NCI-H1105 treated with DMSO at 0.1 percent for 48 hours (cell line): ENCODE measurements at regions not wholly inside any gene's neighbourhood (a gene's known extent, or its start where the extent isn't known, plus 50 kb on each side); places are given as distances from the start of the nearest gene placed in this dataset.
"Not testable (repeated sequence)": the region's sequence is repeated elsewhere in the genome, so short reads cannot be mapped to it uniquely, and the experiment has no call there.

Source experiments
- DNase-seq: peaks from one replicate; lab custom pipeline; 2025; lab: John Stamatoyannopoulos, UW

DNA sequence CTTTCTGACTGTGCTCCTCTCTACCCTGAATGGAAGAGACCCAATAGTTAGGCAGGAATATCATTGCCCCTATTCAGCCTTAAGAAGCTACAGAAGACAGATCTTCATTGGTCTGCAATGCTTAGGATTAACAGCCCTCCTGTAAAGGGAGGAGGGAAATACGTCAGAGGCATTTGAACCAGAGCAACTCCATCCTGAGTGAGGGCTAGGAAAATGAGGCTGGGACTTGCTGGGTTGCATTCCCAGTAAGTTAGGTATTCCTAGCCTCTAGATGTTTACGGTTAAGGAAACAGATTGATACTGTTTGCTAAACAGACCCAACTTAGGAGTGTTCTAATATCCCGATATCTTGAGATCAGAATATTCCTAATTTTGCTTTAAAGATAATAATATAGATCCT, 63.5 kb downstream of the PCDH18 start:
- no peak for DNase-seq

DNA sequence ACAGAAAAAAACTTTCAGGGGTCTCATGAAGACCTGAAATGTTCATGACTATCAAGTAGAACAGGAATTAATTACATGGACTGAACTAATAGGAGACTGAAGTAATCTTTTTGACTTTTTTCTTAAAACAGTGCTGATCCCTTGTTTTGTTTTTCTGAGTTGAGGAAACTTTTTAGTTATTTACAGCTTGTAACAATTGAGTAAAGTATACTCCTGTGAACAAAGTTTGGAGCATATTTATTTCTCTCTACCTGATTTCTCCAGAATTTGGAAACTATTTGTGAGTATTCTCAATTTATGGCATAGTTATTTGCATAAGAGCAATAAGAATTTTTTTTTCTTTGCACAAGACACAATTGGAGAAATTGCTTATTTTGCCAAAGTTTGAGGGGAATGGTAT, 64.8 kb downstream of the PCDH18 start:
- no peak for DNase-seq

DNA sequence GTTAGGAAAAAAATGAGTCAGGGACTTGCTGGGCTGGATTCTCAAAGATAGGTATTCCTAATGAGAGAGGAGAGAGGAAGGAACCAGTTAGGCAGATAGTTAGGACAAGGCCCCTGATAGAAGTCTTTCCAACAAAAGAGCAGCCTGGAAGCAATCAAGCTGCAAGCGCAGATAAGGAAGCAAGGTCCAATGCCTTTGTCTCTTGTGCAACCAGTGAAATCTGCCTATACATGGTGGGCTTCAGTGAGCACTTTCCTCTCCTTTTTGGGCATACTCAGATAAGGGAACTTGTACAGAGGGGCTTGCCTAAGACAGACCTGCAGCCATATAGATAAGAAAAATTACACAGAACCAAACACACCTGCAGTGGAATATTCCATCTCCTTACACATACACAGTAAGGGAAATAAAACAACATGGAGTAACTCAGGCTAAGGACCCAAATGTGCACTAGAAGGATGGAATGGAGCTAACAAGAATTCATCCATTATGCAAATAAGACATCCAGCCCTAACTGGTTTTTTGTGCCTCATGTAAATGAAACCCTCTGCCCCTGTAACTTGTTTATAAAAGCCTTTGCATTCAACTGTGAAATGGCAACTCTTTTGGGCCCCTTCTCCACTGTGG, 68.8 kb downstream of the PCDH18 start:
- DNase-seq, result no peak

DNA sequence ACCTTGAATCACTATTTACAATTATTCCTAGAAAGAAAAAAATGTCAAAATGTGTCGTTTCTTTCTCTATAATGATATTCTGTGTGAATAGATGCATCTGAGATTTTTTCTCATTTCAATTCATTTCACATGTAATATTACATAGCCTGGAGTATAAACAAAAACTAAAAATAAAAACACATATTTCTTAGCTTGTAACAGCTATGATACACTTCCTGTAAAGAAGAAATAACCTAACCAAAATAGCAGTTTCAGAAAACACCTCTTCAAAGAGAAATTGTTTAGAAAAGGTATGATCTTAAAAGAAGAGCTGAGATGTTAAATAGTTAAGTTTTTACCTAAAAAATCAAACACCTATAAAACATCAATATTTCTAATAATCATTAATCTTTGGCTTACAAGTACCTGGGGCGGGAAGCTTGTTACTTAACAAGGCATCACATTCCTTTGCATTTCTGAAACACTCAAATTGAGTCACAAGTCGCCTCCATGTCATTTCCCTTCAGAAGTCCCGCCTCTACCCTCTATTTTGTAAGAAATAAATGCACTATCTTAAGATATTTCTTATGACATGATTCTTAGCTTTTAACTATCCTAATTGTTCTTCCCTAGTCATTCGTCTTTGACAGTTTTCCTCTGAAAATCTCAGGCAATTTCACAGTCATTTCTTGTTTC, 76.5 kb downstream of the PCDH18 start:
- DNase-seq, result no peak

DNA sequence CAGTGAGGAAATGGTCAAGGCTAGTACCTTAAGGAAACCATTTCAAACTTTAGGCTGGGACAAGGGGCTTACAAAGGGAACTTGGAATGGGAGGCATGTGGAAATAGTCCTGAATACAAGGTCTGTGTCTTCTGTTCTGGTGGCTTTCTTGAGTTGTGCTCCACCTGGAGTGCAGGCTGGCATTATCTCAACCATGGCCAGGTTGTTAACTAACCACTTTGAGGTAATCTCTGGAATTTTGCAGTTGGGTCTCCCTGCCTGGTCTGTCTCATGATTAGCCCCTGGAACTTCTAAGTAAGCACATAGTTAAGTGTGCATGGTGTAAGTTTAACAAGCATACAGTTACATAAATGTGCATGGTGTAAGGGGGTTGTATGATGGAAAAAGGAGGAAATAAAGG, 77.5 kb downstream of the PCDH18 start:
- no peak for DNase-seq

DNA sequence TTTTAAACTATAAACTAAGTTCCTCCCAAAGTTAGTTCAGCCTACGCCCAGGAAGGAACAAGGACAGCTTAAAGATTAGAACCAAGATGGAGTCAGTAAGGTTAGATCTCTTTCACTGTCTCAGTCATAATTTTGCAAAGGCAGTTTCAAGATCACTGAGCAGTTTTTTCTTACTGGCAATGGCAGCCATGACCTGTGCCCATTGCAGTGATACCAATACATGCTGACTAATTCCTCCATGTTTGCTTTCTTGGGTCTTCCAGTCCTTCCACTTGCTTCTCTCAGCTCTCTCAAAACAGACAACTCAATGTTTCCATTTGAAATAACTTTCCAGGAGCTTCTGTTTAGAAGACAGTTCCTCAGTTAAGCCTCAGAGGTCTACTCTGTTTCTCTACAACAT, 79.5 kb downstream of the PCDH18 start:
- DNase-seq, result no peak

DNA sequence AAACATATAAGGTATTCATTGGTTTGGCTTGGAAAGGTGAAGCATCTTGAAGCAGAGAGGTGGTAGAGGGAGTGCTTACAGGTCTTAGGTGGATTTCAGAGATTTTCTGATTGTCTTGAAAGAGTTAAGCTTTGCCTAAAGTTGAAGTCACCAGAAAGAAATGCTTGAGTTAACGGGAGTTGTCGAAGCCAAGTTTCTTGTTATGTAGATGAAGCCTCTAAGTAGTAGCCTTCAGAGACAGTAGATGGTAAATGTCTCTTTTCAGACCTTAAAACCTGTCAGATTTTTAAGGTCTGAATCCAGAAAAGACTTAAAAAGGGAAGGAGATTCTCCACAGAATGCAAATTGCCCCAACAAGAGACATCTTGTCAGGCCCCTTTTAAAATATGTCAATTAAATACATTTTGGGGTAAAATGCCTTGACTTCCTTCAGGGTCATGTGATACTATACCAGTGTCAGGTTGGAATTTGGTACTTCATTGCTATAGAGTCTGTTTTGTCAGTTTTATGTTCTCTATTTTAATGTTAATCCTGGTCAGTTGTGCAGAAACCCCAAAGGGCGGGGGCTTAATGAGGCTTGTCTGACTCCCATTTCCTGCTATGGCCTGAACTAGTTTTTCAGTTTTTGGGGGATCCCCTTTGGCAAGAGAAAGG, 81.0 kb downstream of the PCDH18 start:
- no peak for DNase-seq

DNA sequence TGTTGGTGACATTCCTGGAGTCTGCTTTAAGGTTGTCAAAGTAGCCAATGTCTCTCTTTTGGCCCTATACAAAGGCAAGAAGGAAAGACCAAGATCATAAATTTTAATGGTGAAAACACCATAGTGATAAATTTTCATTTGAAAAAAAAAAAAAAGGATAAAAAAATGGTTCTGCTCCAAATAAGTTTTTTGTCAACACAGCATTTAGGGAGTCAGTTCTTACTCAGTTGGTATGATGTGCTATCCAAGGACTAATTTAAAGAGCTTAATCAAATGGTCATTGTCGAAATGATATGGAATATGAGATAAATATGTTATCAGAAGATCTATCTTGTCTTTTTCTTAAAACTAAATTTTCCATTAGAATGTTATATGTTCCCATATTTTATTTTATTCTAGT, 83.9 kb downstream of the PCDH18 start:
- no peak for DNase-seq

DNA sequence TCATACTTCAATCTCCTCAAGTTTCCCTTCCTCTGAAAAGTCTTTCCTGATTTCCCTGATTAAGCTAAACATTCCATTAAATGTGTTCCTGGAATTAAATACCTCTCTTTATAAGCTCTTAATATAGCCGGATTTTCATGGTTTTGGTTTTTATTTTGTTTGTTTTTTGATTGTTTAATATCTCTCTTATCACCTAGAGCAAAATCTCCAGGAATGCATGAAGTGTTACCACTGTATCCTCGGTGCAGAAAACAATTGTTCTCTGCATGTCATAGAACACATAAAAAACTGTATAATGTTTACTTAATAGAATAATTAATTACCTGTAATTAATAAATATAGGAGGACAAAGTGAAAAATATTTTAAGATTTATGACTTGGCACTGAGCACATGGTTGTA, 86.2 kb downstream of the PCDH18 start:
- DNase-seq, result no peak

DNA sequence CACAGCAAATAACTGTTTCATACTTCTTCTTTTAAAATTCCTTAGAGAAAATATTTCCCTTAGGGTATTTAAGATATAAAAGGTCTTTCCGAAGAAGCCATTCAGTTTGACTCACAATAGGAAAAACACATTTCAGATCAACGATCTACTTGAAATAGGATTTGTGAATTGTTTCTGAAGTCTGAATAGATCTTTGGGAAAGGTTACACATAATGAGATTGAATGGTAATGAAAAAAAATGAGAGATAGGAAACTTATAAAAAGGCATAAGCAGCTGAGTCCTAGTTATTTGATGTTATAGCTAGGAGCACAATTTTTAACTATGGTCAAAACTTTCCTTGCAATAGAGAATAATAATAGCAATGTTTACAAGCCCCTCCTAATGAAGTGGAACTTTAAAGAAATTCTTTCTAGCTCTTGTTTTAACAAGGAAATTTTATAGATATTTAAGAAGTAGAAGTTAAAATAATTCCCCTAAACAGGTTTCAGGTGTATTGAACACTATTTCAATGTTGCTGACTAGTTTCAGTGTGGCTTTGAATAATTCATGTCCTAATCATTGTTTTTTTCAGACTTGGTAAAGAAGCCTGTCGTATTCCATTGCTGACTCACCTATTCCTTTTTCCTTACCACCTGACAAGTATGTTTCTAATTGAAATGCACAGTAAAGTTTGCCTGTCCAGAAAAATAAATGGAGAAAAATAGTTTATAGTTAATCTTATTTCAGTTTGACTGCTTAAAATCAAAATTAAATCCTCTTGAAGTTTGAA, 89.1 kb downstream of the PCDH18 start:
- no peak for DNase-seq

DNA sequence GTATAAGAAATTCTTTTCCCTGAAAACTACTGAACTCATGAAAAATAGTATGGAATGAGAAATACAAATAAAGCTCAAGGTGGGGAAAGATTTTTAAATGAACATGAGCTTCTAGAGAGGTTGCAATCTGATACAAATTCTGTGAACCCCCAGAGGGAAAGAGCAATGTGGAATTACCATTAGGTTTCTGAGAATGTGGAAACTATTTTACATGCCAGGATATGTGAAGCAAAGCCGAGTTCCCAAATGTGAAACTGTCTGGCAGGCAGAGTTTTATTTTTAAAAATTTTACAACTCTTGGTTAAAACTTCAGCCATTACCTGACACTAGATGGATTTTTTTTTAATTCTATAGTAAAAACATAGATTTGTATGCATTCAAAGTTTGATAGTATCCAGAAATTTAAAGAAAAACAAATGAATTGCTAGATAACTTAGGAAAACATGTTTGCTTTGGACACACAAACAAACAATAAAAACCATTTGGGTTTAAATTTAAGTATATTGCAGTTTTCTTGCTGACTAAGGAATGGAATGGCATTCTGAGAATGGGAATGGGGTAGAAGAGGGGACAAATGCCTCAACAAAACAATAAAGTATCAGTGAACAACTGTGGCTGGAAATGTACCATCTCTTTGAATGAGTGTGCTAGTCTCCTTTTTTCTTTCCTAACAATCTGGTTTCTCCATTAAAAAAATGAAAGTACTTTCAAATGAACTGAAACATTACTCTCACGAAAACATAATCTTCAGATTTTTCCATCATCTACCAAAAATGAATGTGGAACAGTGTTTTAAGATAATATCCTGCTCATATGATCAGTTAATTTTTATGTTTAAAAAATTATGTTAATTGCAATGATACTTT, 99.6 kb downstream of the PCDH18 start:
- no peak for DNase-seq

DNA sequence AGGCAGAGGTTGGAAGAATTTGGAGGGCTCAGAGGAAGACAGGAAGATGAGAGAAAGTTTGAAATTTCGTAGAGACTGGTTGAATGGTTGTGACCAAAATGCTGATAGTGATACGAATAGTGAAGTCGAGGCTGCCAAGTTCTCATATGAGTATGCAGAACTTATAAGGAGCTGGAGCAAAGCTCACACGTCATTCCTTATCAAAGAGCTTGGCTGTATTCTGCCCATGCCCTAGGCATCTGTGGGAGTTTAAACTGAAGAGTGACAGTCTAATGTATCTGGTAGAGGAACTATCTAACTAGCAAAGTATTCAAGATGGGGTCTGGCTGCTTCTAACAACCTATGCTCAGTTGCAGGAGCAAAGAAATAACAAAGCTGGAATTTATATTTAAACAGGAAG, 102.1 kb downstream of the PCDH18 start:
- DNase-seq, result no peak

DNA sequence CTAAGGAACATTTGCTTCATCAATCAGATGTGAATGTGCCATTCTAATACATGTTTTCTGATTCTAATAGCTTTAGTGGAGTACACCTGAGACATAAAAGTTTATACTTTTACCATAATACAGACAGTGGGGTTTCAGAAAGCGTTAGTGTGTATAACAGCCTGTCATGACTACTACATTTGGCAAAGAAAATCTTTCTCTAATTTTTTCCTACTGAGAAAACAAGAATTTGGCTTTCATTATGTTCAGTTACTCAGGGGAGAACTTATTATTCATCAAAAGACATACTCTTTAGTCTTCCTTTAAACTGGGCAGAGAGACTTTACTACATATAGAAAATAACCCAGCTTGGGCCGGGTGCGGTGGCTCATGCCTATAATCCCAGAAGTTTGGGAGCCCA, 104.9 kb downstream of the PCDH18 start:
- no peak for DNase-seq

DNA sequence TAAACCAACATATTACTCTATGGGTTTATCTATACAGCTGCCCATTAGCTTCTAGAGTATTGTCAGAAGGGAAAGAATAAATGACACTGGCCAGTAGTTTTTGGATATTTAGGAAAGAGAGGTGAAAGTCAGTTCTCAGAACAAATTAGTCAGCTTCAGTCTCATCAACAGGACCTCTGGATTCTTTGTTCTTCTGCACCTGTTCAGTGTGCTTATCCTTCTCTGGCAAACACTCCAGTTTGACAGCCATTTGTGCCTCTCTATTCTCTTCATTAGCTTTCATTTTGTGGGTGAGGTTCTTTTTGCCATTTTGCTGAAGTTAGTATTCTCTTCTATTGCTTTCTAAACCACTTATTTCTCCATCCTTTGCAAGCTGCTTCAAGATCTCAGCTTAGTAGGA, 107.0 kb downstream of the PCDH18 start:
- no peak for DNase-seq

DNA sequence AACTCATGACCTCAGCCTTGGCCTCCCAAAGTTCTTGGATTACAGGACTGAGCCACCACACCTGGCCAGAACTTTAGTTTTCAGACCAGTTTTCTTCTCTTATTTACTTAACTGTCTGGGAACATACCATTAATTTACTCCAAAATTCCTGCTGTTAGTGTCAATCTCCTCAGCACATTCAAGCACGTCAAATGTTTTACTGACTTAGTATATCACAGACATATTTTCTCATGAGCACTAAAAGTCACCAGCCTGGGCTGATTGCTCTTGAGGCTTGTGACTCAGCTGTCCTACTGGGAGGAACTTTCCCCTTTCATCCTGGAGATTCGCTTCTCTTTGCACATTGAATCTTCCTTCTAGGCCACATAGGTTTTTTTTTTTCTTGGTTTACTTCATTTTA, 109.6 kb downstream of the PCDH18 start:
- DNase-seq, result no peak

DNA sequence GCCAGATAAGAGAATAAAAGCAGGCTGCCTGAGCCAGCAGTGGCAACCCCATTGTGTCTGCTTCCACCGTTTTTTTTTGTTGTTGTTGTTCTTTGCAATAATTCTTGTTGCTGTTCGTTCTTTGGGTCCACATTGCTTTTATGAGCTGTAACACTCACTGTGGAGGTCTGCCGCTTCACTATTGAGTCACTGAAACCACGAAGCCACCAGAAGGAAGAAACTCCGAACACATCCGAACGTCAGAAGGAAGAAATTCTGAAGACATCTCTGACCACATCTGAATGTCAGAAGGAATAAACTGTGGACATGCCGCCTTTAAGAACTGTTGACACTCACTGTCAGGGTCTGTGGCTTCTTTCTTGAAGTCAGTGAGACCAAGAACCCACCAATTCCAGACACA, 110.5 kb downstream of the PCDH18 start:
- DNase-seq, result no peak

DNA sequence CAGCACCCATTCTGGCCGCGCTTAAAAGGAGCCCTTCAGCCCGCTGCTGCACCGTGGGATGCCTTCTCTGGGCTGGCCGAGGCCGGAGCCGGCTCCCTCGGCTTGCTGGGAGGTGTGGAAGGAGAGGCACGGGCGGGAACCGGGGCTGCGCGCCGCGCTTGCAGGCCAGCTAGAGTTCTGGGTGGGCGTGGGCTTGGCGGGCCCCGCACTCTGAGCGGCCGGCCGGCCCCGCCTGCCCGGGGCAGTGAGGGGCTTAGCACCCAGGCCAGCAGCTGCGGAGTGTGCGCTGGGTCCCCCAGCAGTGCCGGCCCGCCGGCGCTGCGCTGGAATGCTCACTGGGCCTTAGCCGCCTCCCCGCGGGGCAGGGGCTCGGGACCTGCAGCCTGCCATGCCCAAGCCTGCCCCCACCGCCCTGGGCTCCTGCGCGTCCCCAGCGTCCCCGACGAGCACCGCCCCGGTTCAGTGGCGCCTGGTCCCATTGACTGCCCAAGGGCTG, 111.3 kb downstream of the PCDH18 start:
- no peak for DNase-seq

DNA sequence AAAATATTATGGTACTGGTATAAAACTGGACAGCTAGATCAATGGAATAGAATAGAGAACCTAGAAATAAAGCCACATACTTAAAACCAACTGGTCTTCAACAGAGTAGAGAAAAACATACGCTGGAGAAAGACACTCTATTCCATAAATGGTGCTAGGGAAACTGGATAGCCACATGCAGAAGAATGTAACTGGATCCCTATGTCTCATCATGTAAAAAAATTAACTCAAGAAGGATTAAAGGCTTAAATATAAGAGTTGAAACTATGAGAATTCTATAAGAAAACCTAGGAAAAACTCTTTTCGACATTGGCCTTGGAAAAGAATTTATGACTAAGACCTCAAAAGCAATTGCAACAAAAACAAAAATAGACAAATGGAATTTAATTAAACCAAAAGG, 114.6 kb downstream of the PCDH18 start:
- DNase-seq, result no peak

DNA sequence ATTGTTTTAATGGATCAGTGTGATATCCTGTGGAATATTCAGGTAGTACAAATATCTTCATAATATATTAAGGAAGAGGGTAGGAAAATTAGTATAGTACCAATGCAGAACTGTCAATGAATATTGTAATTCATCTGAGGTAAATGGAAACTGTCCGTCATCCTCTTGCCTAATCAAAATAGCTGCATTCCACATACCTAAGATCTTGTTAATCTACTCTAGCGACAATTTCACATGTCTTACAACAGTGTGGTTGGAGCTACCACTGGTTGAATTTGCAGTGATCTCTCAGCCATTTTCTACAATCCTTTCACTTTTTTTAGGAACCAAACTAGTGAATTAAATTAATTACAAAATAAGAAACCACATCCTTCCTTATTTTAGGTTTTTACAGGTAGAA, 117.5 kb downstream of the PCDH18 start:
- DNase-seq, result no peak

DNA sequence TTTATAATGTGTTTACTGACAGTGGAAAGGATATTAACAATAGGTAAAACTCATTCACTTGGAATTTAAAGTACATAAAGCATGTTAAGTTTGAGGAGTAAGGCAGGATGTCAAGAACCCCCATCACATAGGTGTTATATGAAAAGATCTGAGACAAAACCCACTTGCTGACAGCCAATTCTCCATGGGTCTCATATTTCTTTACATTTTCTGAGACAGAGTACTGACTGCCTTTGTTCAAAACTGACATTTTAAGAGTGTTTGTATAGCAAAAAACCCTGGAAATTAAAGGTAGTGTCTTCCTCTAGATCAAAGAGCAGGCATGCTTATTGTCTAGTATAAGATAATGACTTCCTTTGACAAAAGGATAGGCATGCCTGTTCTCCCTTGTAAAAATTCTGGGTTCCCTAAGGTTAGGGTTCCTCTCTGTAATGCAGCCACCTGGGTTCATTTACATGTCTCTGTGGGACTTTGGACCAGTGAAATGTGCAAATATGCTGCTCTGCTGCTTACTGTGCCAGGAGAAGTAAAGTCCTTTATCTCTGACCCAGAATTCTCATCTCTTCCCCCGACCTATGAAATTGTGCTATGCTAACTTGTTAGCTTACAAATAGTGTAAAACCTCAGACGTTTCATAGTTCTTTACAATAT, 123.6 kb downstream of the PCDH18 start:
- DNase-seq, result no peak

DNA sequence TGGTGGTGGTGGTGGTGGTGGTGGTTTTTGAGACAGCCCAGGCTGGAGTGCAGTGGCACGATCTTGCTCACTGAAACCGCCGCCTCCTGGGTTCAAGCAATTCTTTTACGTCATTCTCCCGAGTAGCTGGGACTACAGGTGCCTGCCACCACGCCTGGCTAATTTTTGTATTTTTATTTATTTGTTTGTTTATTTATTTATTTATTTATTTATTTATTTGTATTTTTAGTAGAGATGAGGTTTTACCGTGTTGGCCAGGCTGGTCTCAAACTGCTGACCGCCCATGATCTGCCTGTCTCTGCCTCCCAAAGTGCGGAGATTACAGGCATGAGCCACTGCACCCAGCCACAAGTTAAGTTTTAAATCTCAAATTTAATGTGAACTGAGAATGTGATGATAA, 126.5 kb downstream of the PCDH18 start:
- DNase-seq, result not testable (repeated sequence)
